GM12873 (cell line): ENCODE measurements at regions not wholly inside any gene's neighbourhood (a gene's known extent, or its start where the extent isn't known, plus 50 kb on each side); places are given as distances from the start of the nearest gene placed in this dataset.

Source experiments
- TF ChIP-seq, protein P1 (sequence below): IDR thresholded peaks from 2 replicates; pipeline ENCODE4 v1.5.1; 2012; ENCODE audit warnings: low read depth, mild to moderate bottlenecking, moderate library complexity, low read length, control low read depth; ENCODE audit not compliant: insufficient read depth; ENCODE audit errors: missing control alignments

DNA sequence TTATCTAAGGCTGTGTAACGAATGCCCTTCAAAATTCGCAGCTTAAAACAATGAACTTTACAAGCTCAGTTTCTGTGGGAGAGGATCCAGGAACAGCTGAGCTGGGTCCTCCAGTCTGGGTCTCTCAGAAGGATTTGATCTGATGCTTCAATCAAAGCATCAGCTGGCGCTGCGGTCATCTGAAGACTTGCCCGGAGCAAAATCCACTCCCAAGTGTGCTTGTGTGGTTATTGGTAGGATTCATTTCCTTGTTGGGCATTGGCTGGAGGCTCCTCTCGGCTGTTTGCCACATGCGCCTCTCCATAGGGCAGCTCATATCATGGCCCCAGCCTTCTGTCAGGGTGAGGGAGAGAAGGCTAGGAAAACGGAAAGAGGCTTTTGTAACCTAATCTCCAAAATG is 269.3 kb upstream of the CHD6 start:
- TF ChIP-seq, protein P1, sequence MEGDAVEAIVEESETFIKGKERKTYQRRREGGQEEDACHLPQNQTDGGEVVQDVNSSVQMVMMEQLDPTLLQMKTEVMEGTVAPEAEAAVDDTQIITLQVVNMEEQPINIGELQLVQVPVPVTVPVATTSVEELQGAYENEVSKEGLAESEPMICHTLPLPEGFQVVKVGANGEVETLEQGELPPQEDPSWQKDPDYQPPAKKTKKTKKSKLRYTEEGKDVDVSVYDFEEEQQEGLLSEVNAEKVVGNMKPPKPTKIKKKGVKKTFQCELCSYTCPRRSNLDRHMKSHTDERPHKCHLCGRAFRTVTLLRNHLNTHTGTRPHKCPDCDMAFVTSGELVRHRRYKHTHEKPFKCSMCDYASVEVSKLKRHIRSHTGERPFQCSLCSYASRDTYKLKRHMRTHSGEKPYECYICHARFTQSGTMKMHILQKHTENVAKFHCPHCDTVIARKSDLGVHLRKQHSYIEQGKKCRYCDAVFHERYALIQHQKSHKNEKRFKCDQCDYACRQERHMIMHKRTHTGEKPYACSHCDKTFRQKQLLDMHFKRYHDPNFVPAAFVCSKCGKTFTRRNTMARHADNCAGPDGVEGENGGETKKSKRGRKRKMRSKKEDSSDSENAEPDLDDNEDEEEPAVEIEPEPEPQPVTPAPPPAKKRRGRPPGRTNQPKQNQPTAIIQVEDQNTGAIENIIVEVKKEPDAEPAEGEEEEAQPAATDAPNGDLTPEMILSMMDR = no peak

- TF ChIP-seq, protein P1 = no peak
Observed at GRCh38 chr20:41881466-41882046, 263.4 kb upstream of the CHD6 start.

- TF ChIP-seq, protein P1 = no peak
Observed at GRCh38 chr20:41879123-41879522, 260.9 kb upstream of the CHD6 start.

DNA sequence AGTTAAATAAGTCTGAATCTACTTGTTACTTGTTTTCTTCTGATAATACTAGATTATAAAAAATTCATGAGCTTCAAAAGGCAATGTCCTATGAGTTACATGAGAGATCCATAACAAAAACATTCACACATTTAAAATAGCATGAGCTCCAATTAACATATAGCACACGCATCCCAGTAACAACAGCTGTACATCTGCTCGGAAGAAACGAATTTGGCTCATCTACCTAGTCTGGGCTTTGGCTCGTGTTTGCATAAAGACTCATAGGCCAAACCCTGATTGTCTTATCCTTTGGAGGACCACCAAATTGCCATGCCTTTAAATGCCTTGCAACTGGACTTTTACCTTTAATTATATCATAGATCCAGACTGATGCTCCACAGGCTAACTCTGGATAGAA is 259.7 kb upstream of the CHD6 start:
- TF ChIP-seq, protein P1 = no peak

GRCh38 chr20:41874658-41875057 is 256.5 kb upstream of the CHD6 start:
- TF ChIP-seq, protein P1 = no peak

GRCh38 chr20:41872930-41873329 is 254.8 kb upstream of the CHD6 start:
- TF ChIP-seq, protein P1 = no peak

GRCh38 chr20:41870869-41871462 is 252.8 kb upstream of the CHD6 start:
- TF ChIP-seq, protein P1 = no peak

- TF ChIP-seq, protein P1 = no peak
Observed at GRCh38 chr20:41869261-41869660, 251.1 kb upstream of the CHD6 start.
